MG63 (cell line): ENCODE measurements at regions not wholly inside any gene's neighbourhood (a gene's known extent, or its start where the extent isn't known, plus 50 kb on each side); places are given as distances from the start of the nearest gene placed in this dataset.
"Not testable (repeated sequence)": the region's sequence is repeated elsewhere in the genome, so short reads cannot be mapped to it uniquely, and the experiment has no call there.

Source experiments
- DNase-seq: peaks from one replicate; pipeline ENCODE4 v3.0.0-alpha.2; 2020
- H3K27me3 ChIP-seq: fragments of 250-450 bp; sonication (Bioruptor Pico); 2 replicates; pipeline ENCODE4 v1.5.1; 2020; ENCODE audit warnings: mild to moderate bottlenecking, moderate library complexity
- H3K36me3 ChIP-seq: fragments of 250-450 bp; sonication (Bioruptor Pico); 2 replicates; pipeline ENCODE4 v1.5.1; 2020; ENCODE audit warnings: mild to moderate bottlenecking, moderate library complexity
- H3K4me3 ChIP-seq: fragments of 250-450 bp; sonication (Bioruptor Pico); 2 replicates; pipeline ENCODE4 v1.5.1; 2020; ENCODE audit warnings: mild to moderate bottlenecking, moderate library complexity
- H3K9me3 ChIP-seq: fragments of 250-450 bp; sonication (Bioruptor Pico); 2 replicates; pipeline ENCODE4 v1.5.1; 2020; ENCODE audit warnings: mild to moderate bottlenecking, moderate library complexity

DNA sequence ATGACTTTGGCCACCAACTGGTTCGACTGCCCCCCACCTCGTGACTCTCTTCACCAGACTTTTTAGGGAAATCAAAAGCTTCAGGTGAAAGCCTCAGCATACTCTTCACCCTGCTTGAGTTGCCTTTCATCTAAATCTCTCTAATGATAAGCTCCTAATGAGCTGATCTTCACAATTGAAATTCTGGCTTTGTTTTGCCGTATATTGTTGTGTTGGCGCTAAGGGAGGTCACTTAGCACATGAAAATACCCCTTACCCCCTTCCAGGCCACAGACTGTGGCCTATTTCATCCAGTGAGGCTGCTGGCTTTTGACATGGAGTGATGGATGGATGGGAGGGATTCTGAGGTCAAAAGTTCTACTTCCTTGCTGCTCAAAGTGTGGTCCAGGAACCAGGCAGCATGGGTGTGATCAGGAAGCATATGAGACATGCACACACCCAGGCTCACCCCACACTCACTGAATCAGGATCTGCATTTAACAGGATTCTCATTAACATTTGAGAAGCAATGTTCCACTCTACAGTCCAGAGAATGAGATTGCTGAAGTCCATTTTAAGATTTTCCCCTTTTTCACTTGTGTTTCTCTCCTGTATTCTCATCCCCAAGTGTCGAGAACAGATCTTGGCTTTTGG, 131.4 kb downstream of the DACT1 start:
- no peak overlapping the region for H3K4me3 ChIP-seq
- no peaks in the 10 kb centered on the region for H3K9me3 ChIP-seq

DNA sequence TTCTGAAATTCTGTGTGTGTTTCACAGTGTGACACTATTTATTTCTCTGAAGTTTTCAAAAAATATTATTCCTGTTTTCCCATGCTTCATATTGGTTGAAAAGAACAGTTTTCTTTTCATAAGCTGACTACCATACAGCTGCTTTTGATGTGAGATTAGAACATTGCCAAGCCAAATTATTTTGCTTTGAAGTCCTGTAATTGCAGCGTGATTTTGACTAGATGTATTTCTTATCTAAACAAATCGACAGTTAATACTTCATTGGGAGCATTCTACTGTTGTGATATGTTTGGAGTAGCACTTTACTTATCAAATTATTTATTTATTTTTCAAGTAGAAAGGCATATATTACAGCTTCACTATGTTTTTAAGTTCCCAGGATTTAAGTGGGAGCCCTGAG, 132.0 kb downstream of the DACT1 start:
- no peak for DNase-seq
- H3K36me3 ChIP-seq: no peaks in the 10 kb centered on the region
- H3K27me3 ChIP-seq: no peaks in the 10 kb centered on the region
- H3K4me3 ChIP-seq: no peak overlapping the region
- no peaks in the 10 kb centered on the region for H3K9me3 ChIP-seq

More for the DNA sequence above, 131.4 kb downstream of the DACT1 start:
- DNase-seq: no peak
- Histone ChIP-seq H3K27me3 (no peaks in the 10 kb centered on the region), H3K36me3 (no peaks in the 10 kb centered on the region)

DNA sequence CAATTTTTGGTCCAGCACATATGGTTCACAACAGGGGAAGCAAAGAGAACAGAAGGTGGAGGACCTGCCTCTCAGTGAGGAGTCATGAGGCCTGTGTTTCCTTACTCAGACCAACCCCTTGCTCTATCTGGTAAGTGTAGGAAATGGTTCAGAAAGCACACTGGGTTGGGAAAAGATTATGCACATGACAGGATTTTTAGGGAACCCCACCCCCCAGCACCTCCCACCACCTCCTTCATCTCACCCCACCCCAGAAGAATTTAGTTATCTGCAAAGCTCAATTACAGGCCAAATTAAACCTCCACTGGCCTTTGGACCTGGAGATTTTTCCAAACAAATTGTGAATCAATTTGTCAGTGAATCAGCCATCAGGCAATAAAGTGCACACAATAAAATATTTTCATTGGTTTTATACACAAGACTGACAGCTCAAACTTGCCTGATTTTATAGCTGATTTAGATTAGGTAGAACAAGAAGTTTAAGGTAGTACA, 132.8 kb downstream of the DACT1 start:
- Histone ChIP-seq H3K36me3 (no peaks in the 10 kb centered on the region), H3K9me3 (no peaks in the 10 kb centered on the region), H3K4me3 (no peak overlapping the region), H3K27me3 (no peaks in the 10 kb centered on the region)
- no peak for DNase-seq

DNA sequence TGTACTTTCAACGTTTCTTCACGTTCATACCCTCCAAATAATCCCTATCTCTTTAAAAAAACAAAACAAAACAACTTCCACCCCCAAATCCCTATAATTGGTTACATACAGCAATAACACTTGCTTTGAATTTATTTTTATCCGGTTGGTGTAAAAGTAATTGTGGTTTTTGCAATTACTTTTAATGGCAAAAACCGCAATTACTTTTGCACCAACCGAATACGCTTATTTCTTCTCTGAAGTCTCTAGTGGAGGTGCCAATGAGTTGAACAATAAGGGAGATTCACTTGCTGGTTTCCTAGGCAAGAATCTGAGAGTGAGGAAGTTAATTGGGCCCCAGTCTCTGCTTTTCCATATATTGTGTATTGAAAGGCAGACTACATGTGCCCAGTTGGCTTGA, 133.3 kb downstream of the DACT1 start:
- Histone ChIP-seq H3K36me3 (no peaks in the 10 kb centered on the region), H3K4me3 (no peak overlapping the region), H3K9me3 (no peaks in the 10 kb centered on the region), H3K27me3 (no peaks in the 10 kb centered on the region)
- DNase-seq: no peak

DNA sequence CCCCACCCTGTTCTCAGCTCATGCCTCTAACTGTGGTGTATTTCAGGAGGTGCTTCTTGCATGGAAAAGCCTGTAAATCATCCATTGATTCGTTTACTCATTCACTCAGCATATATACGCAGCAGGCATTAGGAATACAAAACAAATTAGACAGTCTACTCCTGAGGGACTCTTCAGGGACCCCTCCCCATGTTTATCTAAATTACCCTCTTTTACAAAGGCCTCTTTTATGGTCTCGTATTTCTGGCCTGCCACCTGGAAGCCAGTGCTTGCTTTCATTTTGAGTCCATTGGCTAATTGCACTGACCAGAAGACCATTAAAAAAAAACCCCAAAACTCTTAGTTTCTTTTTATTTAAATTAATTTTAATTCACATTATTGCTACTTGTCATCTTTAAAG, 134.4 kb downstream of the DACT1 start:
- no peaks in the 10 kb centered on the region for H3K9me3 ChIP-seq
- no peak for DNase-seq
- H3K4me3 ChIP-seq: no peak overlapping the region
- no peaks in the 10 kb centered on the region for H3K36me3 ChIP-seq
- no peaks in the 10 kb centered on the region for H3K27me3 ChIP-seq

DNA sequence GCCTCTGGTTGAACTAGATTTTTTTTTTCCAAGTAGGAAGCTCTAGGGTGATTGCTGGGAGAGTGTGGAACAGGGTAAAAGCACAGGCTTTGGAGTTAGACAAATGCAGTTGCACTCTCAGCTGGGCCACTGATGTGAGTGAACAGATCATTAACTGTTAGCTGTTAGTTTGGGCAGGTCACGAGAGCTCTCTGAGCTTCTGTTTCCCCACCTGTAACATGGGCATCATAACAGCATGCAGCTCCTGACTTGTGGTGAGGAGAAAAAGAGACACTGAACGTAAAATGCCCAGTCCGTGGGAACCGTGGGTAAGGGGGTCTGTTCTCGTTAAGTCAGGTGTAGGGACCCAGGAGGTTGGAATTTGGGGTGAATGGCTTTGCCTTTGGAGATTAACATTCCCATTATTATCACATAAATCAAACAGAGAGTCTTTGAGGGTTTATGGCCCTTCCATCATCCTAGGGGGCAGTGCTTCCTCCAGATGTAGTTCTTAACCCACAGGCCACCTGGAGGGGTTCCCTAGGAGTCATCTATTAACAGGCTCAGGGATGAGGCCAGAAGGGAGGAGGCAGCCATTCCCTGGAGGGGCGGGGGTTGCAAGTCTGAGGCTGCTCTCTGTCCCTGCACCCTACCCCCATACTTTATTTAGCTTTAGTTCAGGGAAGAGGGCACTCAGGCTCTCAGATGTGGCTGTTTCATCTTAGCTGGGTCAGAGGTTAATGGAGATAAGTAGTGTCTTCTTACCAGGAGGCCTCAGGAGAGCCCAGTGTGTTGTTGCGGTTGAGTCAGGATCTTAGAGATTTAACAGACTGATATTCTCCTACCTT, 135.2 kb downstream of the DACT1 start:
- Histone ChIP-seq H3K9me3 (no peaks in the 10 kb centered on the region), H3K36me3 (no peaks in the 10 kb centered on the region), H3K4me3 (no peak overlapping the region), H3K27me3 (no peaks in the 10 kb centered on the region)
- DNase-seq: no peak

DNA sequence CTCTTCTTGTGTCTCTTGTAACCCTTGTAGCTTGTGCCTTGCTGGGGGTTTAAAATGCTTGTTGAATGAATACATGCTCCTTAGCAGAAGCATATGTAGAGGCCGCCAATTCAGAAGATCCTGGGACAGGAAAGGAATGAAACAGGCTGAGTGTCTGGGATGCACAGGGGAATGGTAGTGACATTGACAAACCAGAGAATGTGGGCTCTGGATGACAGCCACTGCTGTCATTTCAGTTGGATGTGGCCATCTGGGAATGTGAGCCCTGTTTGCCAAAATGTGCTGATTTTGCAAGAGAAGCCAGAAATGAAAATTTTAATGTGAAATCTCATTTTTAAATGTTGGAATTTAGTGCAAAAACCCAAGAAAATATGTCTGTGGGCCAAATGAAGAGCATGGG, 136.8 kb downstream of the DACT1 start:
- H3K36me3 ChIP-seq: no peaks in the 10 kb centered on the region
- H3K27me3 ChIP-seq: no peaks in the 10 kb centered on the region
- DNase-seq: no peak
- no peaks in the 10 kb centered on the region for H3K9me3 ChIP-seq
- H3K4me3 ChIP-seq: no peak overlapping the region

DNA sequence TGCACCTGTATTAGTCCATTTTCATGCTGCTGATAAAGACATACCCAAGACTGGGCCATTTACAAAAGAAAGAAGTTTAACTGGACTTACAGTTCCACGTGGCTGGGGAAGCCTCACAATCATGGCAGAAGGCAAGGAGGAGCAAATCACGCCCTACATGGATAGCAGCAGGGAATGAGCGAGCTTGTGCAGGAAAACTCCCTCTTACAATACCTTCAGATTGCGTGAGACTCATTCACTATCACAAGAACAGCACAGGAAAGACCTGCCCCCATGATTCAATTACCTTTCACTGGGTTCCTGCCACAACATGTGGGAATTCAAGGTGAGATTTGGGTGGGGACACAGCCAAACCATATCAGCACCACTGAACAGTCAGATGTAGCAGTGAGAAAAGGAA, 137.4 kb downstream of the DACT1 start:
- H3K36me3 ChIP-seq, H3K9me3 ChIP-seq, H3K27me3 ChIP-seq, DNase-seq, H3K4me3 ChIP-seq: not testable (repeated sequence)

DNA sequence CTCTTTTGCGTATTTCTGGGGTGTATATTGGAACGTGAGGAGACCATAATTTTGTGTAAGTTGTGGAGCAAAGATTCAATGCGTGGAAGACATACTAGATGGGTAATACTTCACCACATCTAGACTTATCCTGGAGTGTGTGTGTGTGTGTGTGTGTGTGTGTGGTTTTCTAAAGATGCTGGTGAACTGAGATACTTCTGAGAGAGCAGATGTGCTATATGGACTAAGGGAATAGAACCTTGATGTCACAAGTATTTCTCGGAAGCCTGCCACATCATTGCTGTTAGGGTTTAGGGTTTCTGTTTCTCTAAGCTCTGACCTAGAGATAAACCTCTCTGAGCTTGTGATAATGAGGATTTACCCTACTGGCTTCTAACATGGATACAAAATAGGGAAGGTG, 138.8 kb downstream of the DACT1 start:
- no peak overlapping the region for H3K4me3 ChIP-seq
- H3K9me3 ChIP-seq: no peaks in the 10 kb centered on the region
- H3K27me3 ChIP-seq: no peaks in the 10 kb centered on the region
- no peaks in the 10 kb centered on the region for H3K36me3 ChIP-seq
- DNase-seq: no peak

DNA sequence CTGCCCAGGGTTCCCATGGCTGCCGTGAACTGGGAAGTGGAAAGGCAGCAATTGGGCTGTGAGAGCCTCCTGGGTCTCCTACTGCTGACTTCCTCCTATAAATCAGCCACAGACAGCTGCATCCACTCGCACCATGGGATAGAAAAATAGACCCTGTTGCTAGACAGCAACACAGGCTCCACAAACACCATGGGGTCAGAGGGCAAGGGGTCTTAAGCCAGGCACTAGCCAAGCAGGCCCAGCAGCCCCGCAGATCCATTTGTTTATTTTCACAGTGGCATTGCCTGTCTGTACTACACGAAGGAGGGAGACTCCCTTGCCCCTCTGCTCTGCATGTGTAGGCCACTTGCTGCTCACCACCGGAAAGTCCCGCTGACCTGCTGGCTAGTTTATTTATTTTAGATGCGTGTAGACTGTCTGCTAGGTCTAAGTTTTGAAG, 139.8 kb downstream of the DACT1 start:
- no peak for DNase-seq
- Histone ChIP-seq H3K27me3 (no peaks in the 10 kb centered on the region), H3K36me3 (no peaks in the 10 kb centered on the region)

DNA sequence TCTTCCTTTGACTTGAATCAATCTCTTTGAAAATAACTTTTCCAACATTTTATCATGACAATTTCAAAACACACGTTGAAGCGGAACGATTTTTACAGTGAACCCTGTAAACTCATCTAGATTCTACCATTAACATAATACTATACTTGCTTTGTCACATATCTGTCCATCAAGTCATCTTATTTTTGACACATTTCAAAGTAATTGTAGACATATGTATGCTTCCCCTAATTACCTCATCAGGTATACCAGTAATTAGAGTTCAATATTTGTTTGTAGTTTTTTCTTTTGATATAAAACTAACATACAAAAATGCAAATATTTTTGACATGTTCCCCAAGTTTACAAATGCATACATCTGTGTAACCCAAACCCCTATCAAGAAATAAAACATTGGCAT, 140.4 kb downstream of the DACT1 start:
- no peaks in the 10 kb centered on the region for H3K27me3 ChIP-seq

More for the DNA sequence above, 139.8 kb downstream of the DACT1 start:
- Histone ChIP-seq H3K4me3 (no peak overlapping the region), H3K9me3 (no peaks in the 10 kb centered on the region)

DNA sequence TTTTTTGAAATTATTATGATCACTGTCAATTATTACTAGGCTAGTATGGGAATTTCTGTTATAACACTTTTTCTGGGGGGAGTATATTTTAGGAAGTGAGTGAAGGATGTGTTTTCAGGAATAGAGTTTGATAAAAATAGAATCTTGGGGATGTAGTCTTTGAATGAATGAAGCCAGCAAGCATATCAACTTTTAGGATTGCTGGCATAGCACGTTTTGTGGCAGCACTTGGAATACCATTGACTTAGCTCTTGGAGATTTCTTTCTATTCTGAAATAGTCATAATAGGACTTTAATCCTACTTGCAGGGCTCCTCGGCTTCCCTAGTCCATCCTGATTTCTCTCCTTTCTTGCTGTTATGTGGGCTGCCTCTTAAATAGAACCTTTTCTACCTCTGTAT, 141.6 kb downstream of the DACT1 start:
- H3K9me3 ChIP-seq: no peaks in the 10 kb centered on the region
- no peak overlapping the region for H3K4me3 ChIP-seq
- no peaks in the 10 kb centered on the region for H3K27me3 ChIP-seq
- H3K36me3 ChIP-seq: no peaks in the 10 kb centered on the region
- no peak for DNase-seq

More for the DNA sequence above, 140.4 kb downstream of the DACT1 start:
- Histone ChIP-seq H3K36me3 (no peaks in the 10 kb centered on the region), H3K4me3 (no peak overlapping the region), H3K9me3 (no peaks in the 10 kb centered on the region)
- no peak for DNase-seq

DNA sequence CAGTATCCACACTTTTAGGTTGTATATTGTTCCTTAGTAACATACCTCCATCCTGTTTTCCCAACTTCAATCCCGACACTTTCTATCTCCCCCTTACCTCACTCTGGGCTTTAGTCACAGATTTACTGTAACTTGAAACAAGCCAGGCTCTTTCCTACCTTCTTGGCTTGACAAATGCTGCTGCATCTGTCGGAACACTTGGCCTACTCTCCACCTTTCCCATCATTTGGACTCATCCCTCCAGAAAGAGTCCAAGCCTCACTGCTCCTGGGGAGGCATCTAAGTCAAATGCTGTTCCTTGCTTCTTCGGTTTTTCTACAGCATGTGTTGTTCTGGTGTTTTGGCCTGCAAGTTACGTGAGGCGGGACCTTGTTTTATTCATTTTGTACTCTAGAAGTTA, 142.4 kb downstream of the DACT1 start:
- DNase-seq: no peak
- Histone ChIP-seq H3K9me3 (no peaks in the 10 kb centered on the region), H3K4me3 (no peak overlapping the region), H3K36me3 (no peaks in the 10 kb centered on the region), H3K27me3 (no peaks in the 10 kb centered on the region)

DNA sequence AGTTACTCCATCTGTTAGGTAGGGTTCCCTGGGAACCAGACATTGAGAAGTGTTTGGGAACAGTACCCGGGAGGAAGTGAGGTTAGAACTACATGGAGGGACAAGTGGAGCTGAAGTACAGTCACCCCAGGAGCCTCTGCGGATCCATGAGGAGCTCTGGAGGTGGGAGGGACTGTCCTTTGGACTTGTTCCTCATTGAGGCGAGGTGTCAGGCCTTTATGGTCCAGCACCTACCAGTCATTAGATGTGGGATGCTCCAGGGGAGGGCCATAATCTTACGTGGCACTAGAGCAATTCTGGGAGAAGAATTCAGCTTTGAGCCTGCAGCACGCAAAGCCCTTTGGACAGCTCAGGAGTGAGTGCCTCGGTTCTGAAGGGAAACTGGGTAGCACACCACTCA, 142.8 kb downstream of the DACT1 start:
- no peak for DNase-seq
- Histone ChIP-seq H3K4me3 (no peak overlapping the region), H3K27me3 (no peaks in the 10 kb centered on the region), H3K36me3 (no peaks in the 10 kb centered on the region), H3K9me3 (no peaks in the 10 kb centered on the region)

DNA sequence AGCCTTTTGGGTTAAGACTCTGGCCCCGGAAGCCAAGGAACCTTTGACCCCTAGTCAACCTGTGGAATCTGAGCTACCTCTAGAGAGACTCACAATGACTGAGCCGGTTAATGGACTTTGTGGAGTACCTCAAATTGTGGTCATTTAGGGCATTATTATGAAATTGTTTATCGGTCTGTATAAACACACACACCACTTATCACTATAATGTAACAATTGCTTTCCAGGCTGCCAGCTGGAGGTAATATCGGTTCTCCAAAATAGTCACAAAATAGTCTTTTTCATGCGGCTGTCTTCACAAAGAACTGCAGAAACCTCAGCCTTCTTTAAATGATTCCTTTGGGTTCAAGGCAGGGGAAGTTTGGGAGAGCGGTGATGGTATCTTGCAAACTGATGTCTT, 144.2 kb downstream of the DACT1 start:
- Histone ChIP-seq H3K27me3 (no peaks in the 10 kb centered on the region), H3K36me3 (no peaks in the 10 kb centered on the region), H3K4me3 (no peak overlapping the region), H3K9me3 (no peaks in the 10 kb centered on the region)
- DNase-seq: no peak

DNA sequence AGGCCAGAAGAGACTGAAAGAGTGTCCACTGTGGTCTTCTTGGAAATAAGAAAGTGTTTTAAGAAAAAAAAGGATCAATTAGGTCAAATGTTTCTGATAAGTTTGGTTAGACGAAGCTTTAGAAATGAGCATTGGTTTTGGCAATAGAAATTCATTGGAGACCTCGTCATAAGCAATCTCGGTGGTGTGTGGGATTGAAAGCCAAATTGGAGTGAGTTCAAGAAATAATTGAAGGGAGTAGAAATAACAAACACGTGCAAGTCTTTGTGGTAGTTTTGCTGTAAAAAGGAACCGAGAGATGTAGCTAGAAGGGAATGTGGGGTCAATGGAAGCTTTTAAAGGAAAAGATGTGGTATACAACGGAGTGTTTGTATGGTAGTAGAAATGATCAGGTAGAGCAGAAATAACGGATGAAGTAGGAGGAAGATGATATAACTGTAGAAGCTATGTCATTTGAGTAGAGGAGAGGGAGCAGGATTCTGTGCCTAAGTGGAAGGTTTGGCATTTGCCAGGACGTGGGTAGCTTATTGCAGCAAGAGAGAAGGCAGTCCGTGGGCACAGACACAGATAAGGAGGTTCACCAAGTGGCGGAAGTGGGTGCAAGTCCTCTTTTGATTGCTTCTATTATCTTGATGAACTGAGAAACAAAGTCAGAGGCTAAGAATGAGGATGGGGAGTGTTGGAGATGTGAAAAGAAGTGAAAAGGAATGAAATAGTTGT, 146.2 kb downstream of the DACT1 start:
- Histone ChIP-seq H3K36me3 (no peaks in the 10 kb centered on the region), H3K9me3 (no peaks in the 10 kb centered on the region), H3K4me3 (no peak overlapping the region), H3K27me3 (no peaks in the 10 kb centered on the region)
- DNase-seq: no peak

DNA sequence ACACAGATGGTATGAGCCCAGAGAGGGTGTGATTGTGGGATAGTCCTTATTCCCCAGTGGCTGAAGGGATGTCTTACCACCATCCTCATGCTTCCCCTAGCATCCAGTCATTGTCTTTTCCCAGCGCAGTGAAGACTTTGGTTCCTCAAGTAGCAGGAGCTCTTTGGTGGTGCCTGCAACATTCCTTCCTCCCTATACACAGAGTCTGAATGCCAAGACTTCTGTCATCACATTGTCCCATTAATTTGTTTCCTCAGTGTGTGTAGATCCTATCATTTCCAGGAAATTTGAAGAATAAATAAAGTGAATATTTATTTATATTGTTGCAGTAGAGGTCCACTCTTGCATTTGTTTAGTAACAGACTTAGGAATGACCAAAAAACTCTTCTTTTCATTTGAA, 147.2 kb downstream of the DACT1 start:
- H3K9me3 ChIP-seq: no peaks in the 10 kb centered on the region
- no peak overlapping the region for H3K4me3 ChIP-seq
- no peaks in the 10 kb centered on the region for H3K27me3 ChIP-seq
- DNase-seq: no peak
- H3K36me3 ChIP-seq: no peaks in the 10 kb centered on the region
